Mucosa of stomach (tissue), 1 donor: ENCODE measurements at regions not wholly inside any gene's neighbourhood (a gene's known extent, or its start where the extent isn't known, plus 50 kb on each side); places are given as distances from the start of the nearest gene placed in this dataset.

Experiments
- H3K27me3 ChIP-seq: one replicate; pipeline ENCODE4 v1.7.0; 2013; ENCODE audit warnings: mild to moderate bottlenecking, low read length; ENCODE audit not compliant: control insufficient read depth, insufficient read depth
- H3K36me3 ChIP-seq: one replicate; pipeline ENCODE4 v1.7.0; 2013; ENCODE audit warnings: low read length; ENCODE audit not compliant: control insufficient read depth, insufficient read depth
- H3K4me1 ChIP-seq: one replicate; pipeline ENCODE4 v1.7.0; 2013; ENCODE audit warnings: mild to moderate bottlenecking, low read length; ENCODE audit not compliant: control insufficient read depth, insufficient read depth
- H3K4me3 ChIP-seq: one replicate; pipeline ENCODE4 v1.7.0; 2013; ENCODE audit warnings: low read length
- H3K9ac ChIP-seq: one replicate; pipeline ENCODE4 v1.7.0; 2013; ENCODE audit warnings: mild to moderate bottlenecking, low read length, moderate library complexity
- H3K9me3 ChIP-seq: one replicate; pipeline ENCODE4 v1.7.0; 2013; ENCODE audit warnings: mild to moderate bottlenecking, low read length, moderate library complexity; ENCODE audit not compliant: control insufficient read depth
- donor health status: Pancreatic carcinoma.

DNA sequence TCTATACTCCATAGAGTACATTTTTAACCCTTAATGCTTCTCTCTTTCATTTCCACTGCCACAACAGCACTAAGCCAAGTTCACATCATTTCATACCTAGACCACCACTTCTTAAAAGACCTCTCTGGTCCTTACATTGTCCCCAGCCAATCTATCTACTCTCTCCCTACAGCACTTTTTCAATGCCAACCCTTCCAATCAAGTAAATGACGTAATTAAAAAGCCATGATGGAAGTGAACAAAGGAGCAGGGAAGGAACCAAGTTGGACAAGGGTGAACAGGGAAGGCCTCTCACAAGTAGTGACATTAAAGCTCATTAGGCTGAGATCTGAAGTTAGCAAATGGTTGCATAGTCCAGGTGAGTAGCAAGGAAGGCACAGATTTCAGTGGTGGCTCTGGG, 195.1 kb upstream of the CCDC150 start:
- Histone ChIP-seq H3K36me3 (no peaks in the 10 kb centered on the region), H3K4me3 (no peak overlapping the region), H3K9me3 (no peaks in the 10 kb centered on the region), H3K9ac (no peak overlapping the region), H3K4me1 (no peaks in the 10 kb centered on the region), H3K27me3 (no peaks in the 10 kb centered on the region)

- Histone ChIP-seq H3K27me3 (no peaks in the 10 kb centered on the region), H3K4me3 (no peak overlapping the region), H3K4me1 (no peaks in the 10 kb centered on the region), H3K9ac (no peak overlapping the region), H3K9me3 (no peaks in the 10 kb centered on the region), H3K36me3 (no peaks in the 10 kb centered on the region)
Measured at GRCh38 chr2:196445991-196446390, 193.5 kb upstream of the CCDC150 start.

DNA sequence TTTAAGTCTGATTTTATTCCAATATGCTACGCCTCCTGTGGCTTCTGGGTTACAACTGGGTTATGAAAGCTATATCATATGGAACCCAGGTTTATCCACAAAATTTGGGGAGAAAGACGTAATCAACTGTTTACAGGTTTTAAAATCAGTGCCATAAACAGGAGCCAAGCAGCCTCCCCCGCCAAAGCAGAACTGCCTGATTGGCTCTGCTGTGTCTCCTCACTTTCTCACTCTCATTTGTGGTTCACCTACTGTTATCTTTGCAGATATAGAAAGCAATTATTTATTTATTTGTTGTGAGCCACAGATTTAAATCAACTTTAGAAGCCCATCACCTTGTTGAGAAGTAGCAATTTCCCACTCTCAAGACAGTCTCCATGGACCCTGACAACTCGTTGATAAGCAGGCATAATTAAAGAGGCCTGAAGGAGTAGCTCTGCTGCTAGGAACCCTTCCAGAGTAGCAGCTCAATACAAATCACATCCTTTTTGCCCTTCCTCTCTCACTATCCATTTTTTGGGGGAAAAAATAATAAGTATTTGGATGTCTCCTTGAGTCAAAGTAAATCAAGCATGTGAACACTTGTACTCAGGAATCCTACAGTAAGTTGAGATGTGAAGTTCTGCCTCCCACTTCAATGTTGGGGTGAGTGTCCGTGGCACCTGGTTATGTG, 191.0 kb upstream of the CCDC150 start:
- H3K36me3 ChIP-seq: no peaks in the 10 kb centered on the region
- H3K27me3 ChIP-seq: no peaks in the 10 kb centered on the region
- H3K9ac ChIP-seq: no peak overlapping the region
- no peak overlapping the region for H3K4me3 ChIP-seq
- no peaks in the 10 kb centered on the region for H3K9me3 ChIP-seq
- no peaks in the 10 kb centered on the region for H3K4me1 ChIP-seq

GRCh38 chr2:196449083-196449482, 190.4 kb upstream of the CCDC150 start:
- no peaks in the 10 kb centered on the region for H3K27me3 ChIP-seq
- H3K4me3 ChIP-seq: no peak overlapping the region
- no peaks in the 10 kb centered on the region for H3K9me3 ChIP-seq
- H3K4me1 ChIP-seq: no peaks in the 10 kb centered on the region
- no peak overlapping the region for H3K9ac ChIP-seq
- no peaks in the 10 kb centered on the region for H3K36me3 ChIP-seq

GRCh38 chr2:196452758-196453157, 186.8 kb upstream of the CCDC150 start:
- H3K4me1 ChIP-seq: no peaks in the 10 kb centered on the region
- no peak overlapping the region for H3K9ac ChIP-seq
- no peaks in the 10 kb centered on the region for H3K27me3 ChIP-seq
- H3K9me3 ChIP-seq: no peaks in the 10 kb centered on the region
- H3K36me3 ChIP-seq: no peaks in the 10 kb centered on the region
- no peak overlapping the region for H3K4me3 ChIP-seq

DNA sequence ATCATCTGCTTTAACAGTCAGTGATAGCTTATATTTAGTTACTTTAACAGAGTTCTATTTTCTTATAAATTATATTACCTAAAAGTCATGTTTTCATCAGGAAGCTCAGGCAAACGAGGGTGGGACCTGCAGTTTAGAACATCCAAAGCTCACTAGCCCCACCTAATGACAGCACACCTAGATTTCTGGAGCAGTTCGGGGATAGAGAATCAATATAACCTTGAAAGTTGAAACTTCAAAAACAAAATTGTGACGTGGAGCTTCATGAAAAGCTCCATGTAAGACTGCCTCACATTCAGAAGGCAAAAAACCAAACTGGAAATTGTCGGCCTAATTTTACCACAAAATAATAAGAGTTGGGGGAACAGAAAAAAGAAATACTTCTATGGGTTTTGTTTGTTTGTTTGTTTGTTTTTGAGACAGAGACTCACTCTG, 185.9 kb upstream of the CCDC150 start:
- Histone ChIP-seq H3K27me3 (no peaks in the 10 kb centered on the region), H3K4me1 (no peaks in the 10 kb centered on the region), H3K4me3 (no peak overlapping the region), H3K9me3 (no peaks in the 10 kb centered on the region), H3K9ac (no peak overlapping the region), H3K36me3 (no peaks in the 10 kb centered on the region)

- H3K9me3 ChIP-seq: no peaks in the 10 kb centered on the region
- H3K9ac ChIP-seq: no peak overlapping the region
- H3K4me1 ChIP-seq: no peaks in the 10 kb centered on the region
- no peaks in the 10 kb centered on the region for H3K36me3 ChIP-seq
- no peak overlapping the region for H3K4me3 ChIP-seq
- no peaks in the 10 kb centered on the region for H3K27me3 ChIP-seq
Measured at GRCh38 chr2:196454492-196454891, 185.0 kb upstream of the CCDC150 start.

- no peaks in the 10 kb centered on the region for H3K4me1 ChIP-seq
- H3K36me3 ChIP-seq: no peaks in the 10 kb centered on the region
- H3K9ac ChIP-seq: no peak overlapping the region
- no peaks in the 10 kb centered on the region for H3K9me3 ChIP-seq
- H3K27me3 ChIP-seq: no peaks in the 10 kb centered on the region
- H3K4me3 ChIP-seq: no peak overlapping the region
Measured at GRCh38 chr2:196459539-196459938, 180.0 kb upstream of the CCDC150 start.

DNA sequence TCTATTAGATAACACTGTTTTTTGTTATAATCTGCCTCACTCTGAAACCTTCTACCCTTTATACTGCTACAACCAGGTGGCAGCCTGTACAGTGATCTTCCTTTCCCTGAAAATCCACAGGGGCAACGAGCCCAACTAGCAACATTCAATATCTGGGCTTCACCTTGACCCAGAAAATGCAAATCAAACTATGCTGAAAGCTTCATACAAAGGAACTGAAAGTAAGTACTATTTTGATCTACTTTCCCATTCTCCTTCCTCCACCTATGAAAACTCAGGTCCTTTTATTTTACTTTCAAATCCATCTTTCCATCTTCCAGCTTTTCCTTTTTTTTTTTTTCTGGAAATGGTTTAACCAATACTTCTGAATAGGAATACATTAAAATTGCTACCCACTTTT, 175.8 kb upstream of the CCDC150 start:
- Histone ChIP-seq H3K27me3 (no peaks in the 10 kb centered on the region), H3K9ac (no peak overlapping the region), H3K36me3 (no peaks in the 10 kb centered on the region), H3K9me3 (no peaks in the 10 kb centered on the region), H3K4me3 (no peak overlapping the region), H3K4me1 (no peaks in the 10 kb centered on the region)

- H3K9ac ChIP-seq: no peak overlapping the region
- no peaks in the 10 kb centered on the region for H3K4me1 ChIP-seq
- H3K9me3 ChIP-seq: no peaks in the 10 kb centered on the region
- no peak overlapping the region for H3K4me3 ChIP-seq
- no peaks in the 10 kb centered on the region for H3K27me3 ChIP-seq
- H3K36me3 ChIP-seq: no peaks in the 10 kb centered on the region
Measured at GRCh38 chr2:196464311-196464710, 175.2 kb upstream of the CCDC150 start.

DNA sequence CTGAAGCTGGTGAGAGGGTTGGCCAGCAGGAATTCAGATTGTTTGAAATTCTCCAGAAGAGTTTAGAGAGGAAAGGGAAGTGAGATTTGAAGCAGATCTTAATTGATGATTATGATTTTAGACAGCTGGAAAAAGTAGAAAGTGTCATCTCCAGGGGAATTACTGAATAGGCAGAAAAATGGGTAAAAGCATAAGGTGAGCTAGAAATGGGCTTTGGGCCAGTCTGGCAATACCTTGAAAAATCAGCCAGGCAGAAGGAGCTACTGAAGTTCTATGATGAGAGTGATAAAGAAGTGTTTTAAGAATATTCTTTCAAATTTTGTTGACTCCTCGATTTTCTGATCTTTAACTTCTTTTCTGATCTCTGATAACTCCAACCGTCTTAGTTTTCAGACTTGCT, 172.9 kb upstream of the CCDC150 start:
- Histone ChIP-seq H3K9ac (no peak overlapping the region), H3K4me3 (no peak overlapping the region), H3K27me3 (no peaks in the 10 kb centered on the region), H3K4me1 (no peaks in the 10 kb centered on the region), H3K36me3 (no peaks in the 10 kb centered on the region), H3K9me3 (no peaks in the 10 kb centered on the region)

DNA sequence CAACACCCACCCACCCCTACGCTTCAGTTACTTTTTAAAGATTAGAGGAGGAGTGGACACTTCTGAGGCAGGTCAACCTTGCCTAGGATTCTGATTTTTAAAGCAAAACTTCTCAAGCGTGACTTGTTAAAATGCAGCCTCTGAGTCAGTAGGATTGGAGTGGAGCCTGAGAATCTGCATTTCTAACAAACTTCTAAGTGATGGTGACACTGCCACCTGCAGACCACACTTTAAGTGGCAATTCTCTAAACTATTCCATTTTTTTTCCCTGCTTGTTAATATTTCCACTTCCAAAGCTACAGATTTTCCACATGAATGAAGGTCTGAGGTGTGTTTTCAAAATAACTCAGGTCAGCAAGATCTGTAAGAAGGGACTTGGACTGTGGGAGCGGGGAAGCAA, 171.1 kb upstream of the CCDC150 start:
- Histone ChIP-seq H3K9ac (no peak overlapping the region), H3K4me1 (no peaks in the 10 kb centered on the region), H3K4me3 (no peak overlapping the region), H3K36me3 (no peaks in the 10 kb centered on the region), H3K9me3 (no peaks in the 10 kb centered on the region), H3K27me3 (no peaks in the 10 kb centered on the region)

- no peaks in the 10 kb centered on the region for H3K9me3 ChIP-seq
- no peak overlapping the region for H3K4me3 ChIP-seq
- no peaks in the 10 kb centered on the region for H3K27me3 ChIP-seq
- no peaks in the 10 kb centered on the region for H3K36me3 ChIP-seq
- no peak overlapping the region for H3K9ac ChIP-seq
- H3K4me1 ChIP-seq: no peaks in the 10 kb centered on the region
Measured at GRCh38 chr2:196473617-196474016, 165.9 kb upstream of the CCDC150 start.
